ENCODE measurements at regions not wholly inside any gene's neighbourhood (a gene's known extent, or its start where the extent isn't known, plus 50 kb on each side); places are given as distances from the start of the nearest gene placed in this dataset.
"Not testable (repeated sequence)": the region's sequence is repeated elsewhere in the genome, so short reads cannot be mapped to it uniquely, and the experiment has no call there.

DNA sequence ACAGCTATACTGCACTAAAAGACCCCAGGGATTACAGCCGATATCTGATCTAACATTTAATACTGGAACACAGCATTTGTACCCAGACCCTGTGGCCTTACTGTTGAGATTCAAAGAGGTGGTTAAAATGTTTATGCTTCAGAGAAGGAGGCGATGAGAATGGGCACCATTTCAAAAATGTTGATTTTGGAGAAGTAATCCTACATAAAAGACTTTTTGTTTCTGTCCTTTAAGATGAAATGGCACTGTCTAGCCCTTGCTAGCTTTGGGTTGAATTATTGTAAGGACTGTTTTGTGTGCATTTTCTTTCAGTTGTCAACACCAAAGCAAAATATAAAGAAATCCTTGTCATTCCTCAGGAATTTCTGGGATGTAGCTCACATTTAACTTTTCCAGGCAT lies 288.5 kb upstream of the ANKH start:
- no peak for DNase-seq (ENCODE audit: low read depth)
- in situ Hi-C loops (cut with HindIII; ENCODE audit: low pct_unique_long_range_greater_than_20kb, low sequenced_read_pairs) = no loop called here

DNA sequence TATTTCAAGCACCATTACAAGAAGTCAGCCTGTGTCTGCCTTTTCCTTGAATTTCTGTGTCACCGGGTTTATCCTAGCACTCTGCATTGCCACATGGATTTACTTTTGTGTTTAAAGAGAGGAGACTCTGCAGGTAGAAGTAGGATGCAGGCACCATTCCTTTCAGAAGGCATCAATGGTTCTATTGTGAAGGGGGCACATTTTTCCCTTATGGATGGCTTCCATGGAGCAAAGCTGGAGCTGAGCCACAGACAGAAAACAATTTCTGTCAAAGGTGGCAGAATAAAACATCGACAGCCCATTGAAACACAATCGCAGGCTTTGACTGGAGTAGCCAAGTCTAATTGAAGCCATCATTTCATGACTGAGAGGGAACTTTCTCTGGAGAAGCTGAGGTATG lies 288.0 kb upstream of the ANKH start:
- in situ Hi-C loops (cut with HindIII; ENCODE audit: low pct_unique_long_range_greater_than_20kb, low sequenced_read_pairs) = no loop called here
- DNase-seq (ENCODE audit: low read depth) = no peak

DNA sequence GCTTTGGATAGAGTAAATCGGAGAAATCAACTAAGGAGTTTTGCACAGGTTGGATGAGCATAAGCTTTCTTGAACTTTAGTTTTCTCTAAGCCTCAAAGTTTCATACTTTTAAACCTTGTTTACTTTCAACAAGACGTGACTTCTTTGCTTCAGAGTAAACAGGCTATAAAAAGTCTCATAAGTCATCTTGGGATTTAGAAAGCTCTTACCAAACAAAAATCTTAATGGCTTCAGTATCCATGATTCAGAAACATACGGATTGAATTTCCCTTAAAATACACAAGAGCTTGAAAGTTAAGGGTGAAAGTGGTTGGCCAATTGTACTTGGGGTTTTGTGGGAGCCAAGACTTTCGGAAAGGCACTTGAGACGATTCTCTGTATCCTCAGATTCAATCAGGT lies 270.9 kb upstream of the ANKH start:
- no peak for DNase-seq (ENCODE audit: low read depth)
- in situ Hi-C loops (cut with HindIII; ENCODE audit: low pct_unique_long_range_greater_than_20kb, low sequenced_read_pairs) = no loop called here

DNA sequence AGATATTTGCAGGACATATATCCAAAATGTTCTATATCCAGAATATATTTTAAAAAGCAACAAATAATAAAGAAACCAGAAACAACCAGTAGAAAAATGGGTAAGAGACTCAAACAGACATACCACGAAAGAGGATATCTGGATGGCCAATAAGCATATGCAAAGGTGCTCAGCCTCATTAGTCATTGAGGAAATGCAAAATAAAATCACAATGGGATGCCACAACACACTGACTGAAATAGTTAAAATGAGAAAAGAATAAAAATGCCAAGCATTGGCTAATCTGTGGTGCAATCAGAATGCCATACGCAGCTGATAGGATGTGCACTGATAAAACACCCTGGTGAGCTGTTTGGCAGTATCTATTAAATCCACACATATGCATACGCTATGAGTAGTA lies 265.8 kb upstream of the ANKH start:
- DNase-seq (ENCODE audit: low read depth) = no peak
- in situ Hi-C loops (cut with HindIII; ENCODE audit: low pct_unique_long_range_greater_than_20kb, low sequenced_read_pairs) = no loop called here

DNA sequence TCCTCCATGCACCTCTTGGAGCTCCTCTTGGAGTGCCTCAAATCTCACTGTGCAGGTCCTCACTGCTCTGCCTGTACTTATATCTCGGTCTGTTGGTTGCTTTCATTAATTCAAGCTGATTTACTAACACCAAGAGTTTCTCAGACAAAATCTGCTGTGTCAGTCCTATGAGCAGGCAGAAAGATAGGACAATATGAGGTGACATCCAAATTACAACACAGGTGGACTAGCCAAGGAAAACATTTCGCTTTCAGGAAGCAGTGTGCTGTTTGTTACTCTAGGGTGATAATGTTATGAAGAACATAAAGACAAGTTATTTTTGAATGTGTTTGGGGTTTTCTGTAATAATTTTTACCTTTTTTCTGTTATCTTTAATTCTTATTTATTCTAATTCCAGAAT lies 264.1 kb upstream of the ANKH start:
- no peak for DNase-seq (ENCODE audit: low read depth)
- in situ Hi-C loops (cut with HindIII; ENCODE audit: low pct_unique_long_range_greater_than_20kb, low sequenced_read_pairs) = no loop called here

DNA sequence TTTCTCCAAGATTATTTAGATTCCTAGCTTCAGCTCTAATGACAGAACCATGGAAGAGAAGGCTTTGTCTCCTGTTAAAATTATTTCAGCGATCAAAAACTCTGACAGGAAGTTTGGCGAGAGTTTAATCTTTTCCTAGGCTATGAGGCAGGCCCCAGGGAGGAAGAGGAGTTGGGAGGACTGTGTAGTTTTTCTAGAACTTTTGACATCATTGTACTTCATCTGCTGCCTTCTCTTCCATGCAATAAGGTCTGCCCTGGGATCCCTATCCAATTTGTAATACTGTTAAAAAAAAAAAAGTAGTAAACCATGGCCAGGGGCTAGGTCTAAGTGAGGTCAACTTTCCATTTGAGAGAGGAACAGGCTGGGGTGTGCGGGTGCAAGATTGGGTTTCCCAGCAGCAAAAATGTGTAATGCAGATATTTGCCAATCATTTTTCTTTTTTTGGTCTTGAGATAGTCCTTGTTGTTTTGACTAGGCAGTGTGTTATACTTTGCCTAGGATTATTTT lies 261.9 kb upstream of the ANKH start:
- in situ Hi-C loops (cut with HindIII; ENCODE audit: low pct_unique_long_range_greater_than_20kb, low sequenced_read_pairs) = no loop called here

DNA sequence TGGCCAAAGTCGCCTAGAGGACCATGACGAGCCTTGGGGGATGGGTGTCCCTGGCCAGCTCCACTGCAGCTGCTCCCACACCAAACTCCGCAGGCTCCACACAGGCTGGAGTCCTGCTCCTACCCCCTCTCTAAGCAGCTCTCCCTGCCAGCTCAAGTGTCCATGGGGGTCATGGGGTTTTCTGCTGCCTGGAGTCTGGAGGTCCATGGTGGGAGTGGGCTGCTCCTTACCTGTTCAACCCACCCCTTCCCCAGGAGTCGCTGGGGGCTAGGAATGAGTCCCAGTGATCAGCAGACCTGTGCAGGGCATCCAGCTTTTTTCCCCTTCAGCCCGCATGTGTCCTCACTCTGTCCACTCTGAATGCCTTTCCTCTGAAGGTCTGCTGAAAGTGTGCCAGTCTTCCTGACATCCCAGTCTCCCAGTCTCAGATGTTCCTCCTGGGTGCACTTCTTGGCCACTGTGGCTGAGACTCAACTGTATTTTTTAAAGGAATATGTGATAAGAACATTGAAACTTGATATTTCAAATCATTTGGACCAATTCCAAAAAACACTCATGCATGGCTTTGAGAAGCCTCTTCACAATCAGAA lies 261.3 kb upstream of the ANKH start:
- in situ Hi-C loops (cut with HindIII; ENCODE audit: low pct_unique_long_range_greater_than_20kb, low sequenced_read_pairs) = no loop called here
- DNase-seq (ENCODE audit: low read depth) = no peak

More for the DNA sequence above, 261.9 kb upstream of the ANKH start:
- DNase-seq (ENCODE audit: low read depth) = no peak

DNA sequence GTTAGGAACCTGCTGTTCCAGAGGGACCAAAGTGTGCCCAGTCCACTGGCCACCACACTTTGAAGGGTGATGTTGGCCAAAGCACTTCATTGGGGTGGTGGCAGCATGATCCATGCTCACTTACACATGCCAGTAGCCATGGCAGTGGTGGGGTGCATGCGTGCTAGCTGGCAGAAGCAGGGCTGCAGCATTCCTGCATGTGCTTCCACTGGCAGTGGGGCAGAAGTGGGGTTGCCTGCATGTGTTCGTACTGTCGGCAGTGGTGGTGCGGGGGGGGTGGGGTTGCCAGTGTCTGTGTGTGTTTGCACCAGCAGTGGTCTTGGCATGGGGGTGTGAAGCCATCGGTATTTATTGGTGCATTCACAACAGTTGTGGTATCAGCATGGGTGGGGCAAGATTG lies 260.3 kb upstream of the ANKH start:
- in situ Hi-C loops (cut with HindIII; ENCODE audit: low pct_unique_long_range_greater_than_20kb, low sequenced_read_pairs) = no loop called here
- DNase-seq (ENCODE audit: low read depth) = no peak

DNA sequence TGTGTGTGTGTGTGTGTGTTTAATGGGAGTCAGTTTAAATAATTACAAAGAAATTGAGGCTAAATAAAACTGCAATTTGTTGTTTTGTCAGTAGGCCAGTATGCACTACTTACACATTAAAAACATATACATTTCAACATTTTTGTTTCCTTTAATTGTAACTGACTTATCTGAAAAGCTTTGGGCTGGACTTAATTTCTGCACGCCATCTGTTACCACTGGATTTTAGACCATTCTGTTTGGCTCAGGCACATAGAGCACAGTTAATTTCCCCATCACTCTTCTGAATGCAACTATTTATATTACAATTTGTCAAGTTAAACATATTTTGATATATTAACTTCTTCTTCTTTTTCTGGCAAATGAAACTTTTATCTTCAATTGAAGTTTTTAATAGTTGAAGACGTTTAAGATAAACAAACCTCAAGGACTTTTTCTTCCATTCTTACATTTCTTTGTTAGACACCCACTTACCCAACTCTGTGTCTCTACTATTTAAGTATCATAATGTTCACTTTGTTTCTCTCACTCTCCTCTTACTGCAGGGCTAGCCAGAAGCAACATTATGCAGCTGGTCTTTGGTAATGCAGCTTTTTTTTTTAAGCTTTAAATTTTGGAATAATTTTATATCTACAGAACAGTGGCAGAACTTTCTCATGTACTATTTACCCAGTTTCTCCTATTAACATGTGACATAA lies 253.4 kb upstream of the ANKH start:
- DNase-seq (ENCODE audit: low read depth) = no peak
- in situ Hi-C loops (cut with HindIII; ENCODE audit: low pct_unique_long_range_greater_than_20kb, low sequenced_read_pairs) = no loop called here

DNA sequence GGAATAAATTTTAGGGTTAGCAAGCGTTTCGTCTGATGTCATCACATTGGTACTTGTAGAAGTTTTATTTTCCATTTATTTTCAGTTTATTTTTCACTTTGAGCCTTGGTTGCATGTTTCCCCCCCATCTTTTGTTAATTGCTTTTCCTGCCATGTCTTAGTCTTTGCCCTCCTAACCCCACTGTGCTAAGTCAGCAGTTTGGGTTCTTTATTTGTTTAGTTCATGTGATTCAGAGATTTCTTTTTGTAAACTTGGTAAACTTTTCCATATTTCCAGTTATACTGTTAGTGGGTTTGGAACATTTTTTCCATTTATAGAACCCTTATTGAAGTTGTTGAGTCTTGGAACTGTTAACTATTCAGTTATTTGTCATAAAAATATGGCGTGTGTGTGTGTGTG lies 252.9 kb upstream of the ANKH start:
- no peak for DNase-seq (ENCODE audit: low read depth)
- in situ Hi-C loops (cut with HindIII; ENCODE audit: low pct_unique_long_range_greater_than_20kb, low sequenced_read_pairs) = no loop called here

DNA sequence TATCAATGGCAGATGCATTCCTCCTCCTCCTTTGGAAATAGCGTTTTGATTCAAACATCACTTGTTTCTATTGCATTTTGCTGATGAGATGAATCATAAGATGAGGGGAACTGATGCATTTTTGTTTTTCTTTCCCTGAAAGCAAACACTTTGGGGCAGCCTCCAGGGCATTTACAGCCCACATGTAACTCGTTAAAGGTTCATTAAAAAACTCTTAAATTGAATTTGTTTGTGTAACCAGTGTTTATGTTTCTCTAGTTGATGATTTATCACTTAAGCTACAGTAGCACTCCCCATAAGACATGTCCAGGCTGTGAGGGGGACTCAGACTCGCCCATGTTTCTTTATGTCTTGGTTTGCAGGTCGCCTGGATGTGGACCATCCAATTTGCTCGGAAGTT lies 246.1 kb upstream of the ANKH start:
- in situ Hi-C loops (cut with HindIII; ENCODE audit: low pct_unique_long_range_greater_than_20kb, low sequenced_read_pairs) = no loop called here

DNA sequence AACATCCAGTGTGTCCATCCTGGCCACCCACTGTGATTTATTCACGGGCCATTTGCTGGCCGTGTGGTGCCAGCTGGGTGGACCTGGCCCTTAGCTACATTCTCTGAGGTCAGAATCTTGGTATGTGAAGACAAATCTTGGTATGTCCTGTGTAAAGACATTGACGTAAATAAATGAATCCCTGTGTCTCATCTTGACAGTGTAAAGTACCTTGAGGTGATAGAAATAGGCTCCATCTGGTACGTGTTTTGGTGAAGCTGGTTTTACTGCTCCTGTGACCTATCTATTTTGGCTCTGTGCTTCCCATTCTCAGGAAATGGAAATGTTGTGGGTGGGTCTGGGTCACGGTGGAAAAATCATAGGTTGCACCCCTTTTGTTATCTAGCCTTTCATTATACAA lies 245.4 kb upstream of the ANKH start:
- in situ Hi-C loops (cut with HindIII; ENCODE audit: low pct_unique_long_range_greater_than_20kb, low sequenced_read_pairs) = no loop called here
- no peak for DNase-seq (ENCODE audit: low read depth)

More for the DNA sequence above, 246.1 kb upstream of the ANKH start:
- DNase-seq (ENCODE audit: low read depth) = no peak

DNA sequence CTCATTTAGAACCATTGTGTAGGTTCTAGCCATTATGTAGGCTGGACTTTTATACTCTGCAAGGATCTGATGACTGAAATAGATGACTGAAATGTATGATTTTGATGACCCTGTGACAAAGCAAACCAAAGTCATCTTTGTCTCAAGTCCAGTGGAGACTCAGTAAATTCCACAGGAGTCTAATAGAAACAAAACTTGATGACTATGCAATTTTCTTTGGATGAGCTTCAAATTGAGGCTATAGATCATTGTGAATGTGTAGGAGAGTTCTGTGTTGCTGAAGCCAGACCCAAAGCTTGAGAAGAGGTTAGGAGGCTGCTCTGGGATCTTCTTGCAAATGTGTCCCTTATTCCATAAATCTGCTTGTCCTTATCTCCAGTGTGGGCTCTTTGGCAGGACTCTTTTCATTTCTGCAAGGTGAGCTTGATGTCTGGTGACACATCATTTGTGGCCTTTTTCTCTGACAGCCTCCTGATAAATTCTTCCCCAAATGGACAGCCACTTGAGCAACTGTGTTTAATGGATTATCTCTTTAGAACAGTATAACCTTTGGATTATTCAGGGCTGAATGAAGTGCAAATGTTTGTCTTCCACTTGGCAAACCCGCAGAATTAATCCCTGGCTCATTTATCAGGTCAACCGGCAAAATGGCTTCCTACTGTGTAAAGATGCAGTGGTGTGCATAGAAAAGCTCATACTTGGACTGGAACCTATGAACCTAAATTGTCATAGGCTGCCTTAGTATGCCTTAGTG lies 235.1 kb upstream of the ANKH start:
- in situ Hi-C loops (cut with HindIII; ENCODE audit: low pct_unique_long_range_greater_than_20kb, low sequenced_read_pairs) = no loop called here
- no peak for DNase-seq (ENCODE audit: low read depth)

DNA sequence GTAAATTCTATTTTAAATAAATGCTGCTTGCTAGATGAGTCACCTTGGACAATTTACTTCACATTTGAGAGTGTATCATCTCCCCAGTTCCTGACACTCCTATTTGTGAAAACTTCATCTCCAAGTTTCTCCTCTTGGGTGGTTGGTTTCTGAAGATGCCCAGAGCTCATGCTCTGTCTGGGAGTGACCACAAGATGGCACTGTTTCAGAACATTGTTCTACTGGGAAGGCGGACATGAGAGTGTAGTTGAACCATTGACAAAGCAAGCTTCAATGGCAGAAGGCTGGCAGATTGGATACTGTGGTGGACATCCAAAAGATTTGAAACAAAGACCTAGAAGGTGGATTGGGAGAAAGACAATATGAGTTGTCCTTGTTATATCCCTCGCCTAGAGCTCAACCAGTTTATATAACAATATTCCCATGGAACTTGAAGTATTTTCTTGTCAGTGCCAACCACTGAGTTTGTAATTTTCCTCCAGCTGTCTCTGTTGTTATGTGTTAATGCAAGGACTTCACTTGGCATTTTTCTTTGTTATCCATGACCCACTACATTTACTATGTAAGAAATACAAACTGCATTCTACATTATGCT lies 234.3 kb upstream of the ANKH start:
- peak; percentile 44 for DNase-seq (ENCODE audit: low read depth)
- in situ Hi-C loops (cut with HindIII; ENCODE audit: low pct_unique_long_range_greater_than_20kb, low sequenced_read_pairs) = no loop called here

DNA sequence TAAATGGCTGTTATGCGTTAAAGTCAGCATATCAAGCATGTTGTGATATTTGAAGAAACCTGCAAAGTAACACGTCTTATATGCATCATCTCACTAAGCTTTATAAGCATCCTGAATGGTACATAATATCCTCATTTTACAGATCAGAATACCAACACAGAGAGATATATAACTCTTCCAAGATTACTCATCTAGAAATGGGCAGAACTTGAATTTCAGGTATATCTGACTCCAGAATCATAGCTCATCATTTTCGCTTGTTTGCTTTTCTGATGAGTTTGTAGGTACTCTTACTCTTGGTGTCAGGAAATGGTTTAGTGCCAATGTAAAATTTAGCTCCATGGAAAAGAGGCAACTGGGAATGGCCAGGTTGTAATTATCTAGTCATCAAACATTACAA lies 232.3 kb upstream of the ANKH start:
- in situ Hi-C loops (cut with HindIII; ENCODE audit: low pct_unique_long_range_greater_than_20kb, low sequenced_read_pairs) = no loop called here
- no peak for DNase-seq (ENCODE audit: low read depth)

DNA sequence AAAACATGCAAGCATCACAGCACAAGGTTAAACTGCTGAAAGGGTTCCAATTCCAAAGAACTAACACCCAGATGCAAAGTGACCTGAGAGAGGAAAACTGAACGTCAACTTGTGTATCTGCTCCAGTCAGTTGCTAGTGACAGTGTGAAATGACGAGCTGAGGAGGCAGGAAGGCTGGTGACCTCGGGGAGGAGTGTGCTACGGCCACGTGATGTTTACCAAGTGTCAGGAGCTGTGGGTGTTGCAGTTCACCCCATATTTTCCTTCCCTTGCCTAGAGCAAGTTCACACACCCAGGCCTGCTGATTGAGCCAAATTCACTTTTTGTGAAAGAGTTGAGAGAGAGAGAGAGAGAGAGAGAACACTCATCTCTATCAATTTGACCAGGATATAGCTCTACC lies 231.6 kb upstream of the ANKH start:
- in situ Hi-C loops (cut with HindIII; ENCODE audit: low pct_unique_long_range_greater_than_20kb, low sequenced_read_pairs) = no loop called here
- DNase-seq (ENCODE audit: low read depth) = no peak

DNA sequence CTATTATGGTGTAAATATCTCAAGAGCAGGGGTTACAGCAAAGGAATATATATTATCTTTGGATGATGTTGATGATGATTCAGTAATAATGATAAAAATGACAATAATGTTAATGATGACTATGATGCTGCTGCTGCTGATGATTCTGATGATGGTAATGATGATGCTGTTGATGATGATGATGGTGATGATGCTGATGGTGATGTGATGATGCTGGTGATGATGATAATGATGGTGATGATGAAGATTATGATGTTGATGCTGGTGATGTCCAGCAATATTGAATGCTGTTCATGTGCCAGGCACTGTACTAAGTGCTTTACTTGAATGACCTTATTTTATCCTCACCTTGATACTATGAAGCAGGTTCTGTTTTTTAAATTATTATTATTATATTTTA lies 226.0 kb upstream of the ANKH start:
- DNase-seq (ENCODE audit: low read depth) = no peak
- in situ Hi-C loops (cut with HindIII; ENCODE audit: low pct_unique_long_range_greater_than_20kb, low sequenced_read_pairs) = no loop called here

DNA sequence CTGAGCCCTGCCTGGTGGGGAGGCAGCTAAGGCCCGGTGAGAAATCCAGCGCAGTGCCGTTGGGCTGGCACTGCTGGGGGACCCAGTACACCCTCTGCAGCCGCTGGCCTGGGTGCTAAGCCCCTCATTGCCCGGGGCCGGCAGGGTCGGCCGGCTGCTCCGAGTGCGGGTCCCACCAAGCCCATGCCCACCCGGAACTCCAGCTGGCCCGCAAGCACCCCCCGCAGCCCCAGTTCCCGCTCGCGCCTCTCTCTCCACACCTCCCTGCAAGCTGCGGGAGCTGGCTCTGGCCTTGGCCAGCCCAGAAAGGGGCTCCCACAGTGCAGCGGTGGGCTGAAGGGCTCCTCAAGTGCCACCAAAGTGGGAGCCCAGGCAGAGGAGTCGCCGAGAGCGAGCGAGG lies 225.1 kb upstream of the ANKH start:
- DNase-seq (ENCODE audit: low read depth); in situ Hi-C loops (cut with HindIII; ENCODE audit: low pct_unique_long_range_greater_than_20kb, low sequenced_read_pairs): not testable (repeated sequence)

DNA sequence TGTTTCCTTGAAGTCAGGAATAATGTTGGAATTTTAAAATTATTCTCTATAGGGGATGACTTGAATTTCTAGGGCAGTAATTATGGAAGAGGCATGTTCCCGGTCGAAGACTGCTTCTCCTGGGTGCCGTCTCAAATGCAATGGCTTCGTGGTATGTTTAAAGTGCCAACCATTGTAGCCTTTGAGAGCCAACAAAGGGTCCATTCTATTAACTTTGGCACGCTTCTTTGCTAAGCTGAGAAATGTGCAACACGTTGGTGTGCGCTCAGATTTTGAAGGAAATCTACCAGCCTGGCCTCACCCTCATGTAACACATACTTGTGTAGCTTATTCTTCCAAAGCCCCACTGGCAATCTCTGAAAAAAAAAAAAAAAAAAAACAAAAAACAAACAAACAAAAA lies 221.2 kb upstream of the ANKH start:
- in situ Hi-C loops (cut with HindIII; ENCODE audit: low pct_unique_long_range_greater_than_20kb, low sequenced_read_pairs) = no loop called here
- no peak for DNase-seq (ENCODE audit: low read depth)

All from Caki2 (cell line).